ENCODE measurements at regions not wholly inside any gene's neighbourhood (a gene's known extent, or its start where the extent isn't known, plus 50 kb on each side); places are given as distances from the start of the nearest gene placed in this dataset.
A peak's percentile ranks its signal among the peaks of the same experiment; 100 is the strongest.
"Not testable (repeated sequence)": the region's sequence is repeated elsewhere in the genome, so short reads cannot be mapped to it uniquely, and the experiment has no call there.

DNA sequence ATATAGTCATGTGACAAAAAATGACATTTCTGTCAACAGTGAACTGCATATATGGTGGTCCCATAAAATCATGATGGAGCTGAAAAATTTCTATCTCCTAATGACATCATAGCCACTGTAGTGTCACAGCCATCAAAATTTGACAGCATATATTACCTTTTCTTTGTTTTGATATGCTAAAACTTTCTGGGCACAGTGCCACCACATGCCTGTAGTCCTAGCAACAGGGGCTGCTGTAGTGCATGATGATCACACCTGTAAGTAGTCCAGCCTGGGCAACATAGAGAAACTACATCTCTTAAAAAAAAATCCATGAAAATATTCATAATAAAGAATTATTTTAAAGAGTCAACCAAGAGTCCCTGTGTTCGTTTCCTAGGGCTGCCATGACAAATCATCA lies 155.5 kb upstream of the SERTAD2 start:
- TF ChIP-seq, protein P1, sequence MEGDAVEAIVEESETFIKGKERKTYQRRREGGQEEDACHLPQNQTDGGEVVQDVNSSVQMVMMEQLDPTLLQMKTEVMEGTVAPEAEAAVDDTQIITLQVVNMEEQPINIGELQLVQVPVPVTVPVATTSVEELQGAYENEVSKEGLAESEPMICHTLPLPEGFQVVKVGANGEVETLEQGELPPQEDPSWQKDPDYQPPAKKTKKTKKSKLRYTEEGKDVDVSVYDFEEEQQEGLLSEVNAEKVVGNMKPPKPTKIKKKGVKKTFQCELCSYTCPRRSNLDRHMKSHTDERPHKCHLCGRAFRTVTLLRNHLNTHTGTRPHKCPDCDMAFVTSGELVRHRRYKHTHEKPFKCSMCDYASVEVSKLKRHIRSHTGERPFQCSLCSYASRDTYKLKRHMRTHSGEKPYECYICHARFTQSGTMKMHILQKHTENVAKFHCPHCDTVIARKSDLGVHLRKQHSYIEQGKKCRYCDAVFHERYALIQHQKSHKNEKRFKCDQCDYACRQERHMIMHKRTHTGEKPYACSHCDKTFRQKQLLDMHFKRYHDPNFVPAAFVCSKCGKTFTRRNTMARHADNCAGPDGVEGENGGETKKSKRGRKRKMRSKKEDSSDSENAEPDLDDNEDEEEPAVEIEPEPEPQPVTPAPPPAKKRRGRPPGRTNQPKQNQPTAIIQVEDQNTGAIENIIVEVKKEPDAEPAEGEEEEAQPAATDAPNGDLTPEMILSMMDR (IDR thresholded peaks at IDR 0.05): no peak
- no peak for TF ChIP-seq POLR2A (IDR thresholded peaks at IDR 0.05)
- H3K27ac ChIP-seq: no peak overlapping the region
- intact Hi-C loops (cut with DNase I): no loop called here
- no peak for ATAC-seq
- H3K36me3 ChIP-seq: no peaks in the 10 kb centered on the region
- DNase-seq: no peak
- H3K4me1 ChIP-seq: peaks cover 0 to 18% (median 10%) of the 10 kb centered on the region in 12 donors
- H3K27me3 ChIP-seq: no peaks in the 10 kb centered on the region
- 84 to 97% (median 91%) methylated on average over 1 of the region's 1 CpG for WGBS, 4 donors
- peaks cover 0 to 6% (median 0%) of the 10 kb centered on the region in 12 donors for H3K9me3 ChIP-seq
- no peak overlapping the region for H3K4me3 ChIP-seq

DNA sequence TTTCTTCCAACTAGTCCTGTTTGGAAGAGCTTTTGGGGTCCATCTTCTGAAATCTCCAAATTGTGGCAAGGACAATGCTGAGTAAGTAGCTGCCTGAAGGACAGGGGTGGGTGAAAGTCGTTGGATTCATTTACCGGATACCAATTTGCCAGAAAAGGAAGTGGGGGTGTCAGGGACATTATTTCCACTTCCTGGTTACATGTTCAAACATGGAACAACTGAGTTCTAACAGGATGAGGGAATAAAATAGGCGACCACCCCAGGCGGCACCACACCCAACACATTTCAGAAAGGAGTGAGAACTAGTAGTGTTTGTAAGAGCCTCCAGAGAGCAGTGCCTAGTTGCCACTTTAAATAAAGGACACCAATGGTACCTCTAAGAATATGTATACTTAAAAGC lies 158.6 kb upstream of the SERTAD2 start:
- ATAC-seq (peak; percentile 23 to 88 (median 52)), DNase-seq (peak in 2 of 5 donors; percentile 20 to 27)
- Histone ChIP-seq H3K27ac (peak overlapping the region in 4 of 12 donors; percentile 25 to 59 (median 41)), H3K4me1 (peaks cover 0 to 18% (median 10%) of the 10 kb centered on the region in 12 donors), H3K9me3 (peaks cover 0 to 6% (median 0%) of the 10 kb centered on the region in 12 donors), H3K27me3 (no peaks in the 10 kb centered on the region), H3K4me3 (no peak overlapping the region), H3K36me3 (no peaks in the 10 kb centered on the region)
- no peak for TF ChIP-seq POLR2A (IDR thresholded peaks at IDR 0.05)
- TF ChIP-seq, protein P1 (IDR thresholded peaks at IDR 0.05): no peak
- 49 to 55% (median 52%) methylated on average over 4 of the region's 4 CpGs for whole genome bisulfite sequencing, 4 donors
- intact Hi-C loops (cut with DNase I): no loop called here

DNA sequence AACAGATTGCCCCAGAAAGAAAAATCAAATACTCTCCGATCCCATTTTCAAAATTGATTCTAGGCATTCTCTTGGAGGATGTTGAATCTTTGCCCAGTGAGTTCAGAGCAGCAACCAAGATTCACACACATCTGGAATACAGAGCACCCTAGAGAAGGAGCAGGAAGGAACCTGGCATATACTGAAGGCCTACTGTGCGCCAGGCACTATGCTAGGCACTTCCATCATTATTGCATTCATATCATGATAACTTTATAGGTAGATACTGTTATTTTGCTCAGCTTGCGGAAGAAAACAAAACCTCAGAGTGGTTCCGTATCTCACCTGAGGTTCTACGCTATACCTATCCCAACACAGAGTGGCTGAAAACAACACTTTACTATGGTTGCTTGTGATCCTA lies 160.3 kb upstream of the SERTAD2 start:
- no peak overlapping the region for H3K4me3 ChIP-seq
- peaks cover 0 to 18% (median 10%) of the 10 kb centered on the region in 12 donors for H3K4me1 ChIP-seq
- no peak for DNase-seq
- H3K36me3 ChIP-seq: no peaks in the 10 kb centered on the region
- 91 to 97% (median 95%) methylated on average over 5 of the region's 5 CpGs for WGBS, 4 donors
- intact Hi-C loops (cut with DNase I): no loop called here
- H3K27me3 ChIP-seq: no peaks in the 10 kb centered on the region
- no peak overlapping the region for H3K27ac ChIP-seq
- ATAC-seq: no peak
- peaks cover 0 to 6% (median 0%) of the 10 kb centered on the region in 12 donors for H3K9me3 ChIP-seq
- TF ChIP-seq, protein P1 (IDR thresholded peaks at IDR 0.05): no peak

DNA sequence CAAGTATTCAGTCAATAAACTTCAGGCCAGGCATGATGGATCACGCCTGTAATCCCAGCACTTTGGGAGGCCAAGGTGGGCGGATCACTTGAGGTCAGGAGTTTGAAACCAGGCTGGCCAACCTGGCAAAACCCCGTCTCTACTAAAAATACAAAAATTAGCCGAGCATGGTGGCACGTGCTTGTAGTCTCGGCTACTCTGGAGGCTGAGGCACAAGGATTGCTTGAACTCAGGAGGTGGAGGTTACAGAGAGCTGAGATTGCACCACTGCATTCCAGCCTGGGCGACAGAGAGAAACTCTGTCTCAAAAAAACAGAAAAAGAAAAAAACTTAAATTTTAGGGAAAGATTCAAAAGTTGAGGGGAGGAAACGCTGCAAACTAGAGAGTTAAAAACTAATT lies 162.8 kb upstream of the SERTAD2 start:
- H3K4me1 ChIP-seq: peaks cover 0 to 31% (median 9%) of the 10 kb centered on the region in 12 donors
- H3K36me3 ChIP-seq; H3K27ac ChIP-seq; H3K9me3 ChIP-seq; ATAC-seq; intact Hi-C loops (cut with DNase I); H3K27me3 ChIP-seq; DNase-seq; H3K4me3 ChIP-seq: not testable (repeated sequence)
- 96 to 98% (median 97%) methylated on average over 6 to 8 of the region's 8 CpGs for WGBS, 4 donors

DNA sequence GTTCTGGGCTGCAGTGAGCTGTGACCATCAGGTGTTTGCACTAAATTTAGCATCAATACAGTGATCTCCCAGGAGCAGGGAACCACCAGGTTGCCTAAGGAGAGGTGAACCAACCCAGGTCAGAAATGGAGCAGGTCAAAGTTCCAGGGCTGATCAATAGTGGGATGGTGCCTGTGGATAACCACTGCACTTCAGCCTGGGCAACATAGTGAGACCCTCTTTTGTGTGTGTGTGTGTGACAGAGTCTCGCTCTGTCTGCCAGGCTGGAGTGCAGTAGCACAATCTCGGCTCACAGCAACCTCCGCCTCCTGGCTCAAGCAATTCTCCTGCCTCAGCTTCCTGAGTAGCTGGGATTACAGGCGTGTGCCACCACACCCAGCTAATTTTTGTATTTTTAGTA lies 163.7 kb upstream of the SERTAD2 start:
- DNase-seq (no peak), ATAC-seq (no peak)
- WGBS, 4 donors: 86 to 95% (median 90%) methylated on average over 3 to 4 of the region's 4 CpGs
- H3K4me3 ChIP-seq: no peak overlapping the region
- TF ChIP-seq, protein P1 (IDR thresholded peaks at IDR 0.05): no peak
- no peaks in the 10 kb centered on the region for H3K27me3 ChIP-seq
- intact Hi-C loops (cut with DNase I): no loop called here
- H3K9me3 ChIP-seq: no peaks in the 10 kb centered on the region
- H3K27ac ChIP-seq: no peak overlapping the region
- no peaks in the 10 kb centered on the region for H3K36me3 ChIP-seq
- H3K4me1 ChIP-seq: peaks cover 0 to 25% (median 4%) of the 10 kb centered on the region in 12 donors
